WI38 (cell line): ENCODE measurements at regions not wholly inside any gene's neighbourhood (a gene's known extent, or its start where the extent isn't known, plus 50 kb on each side); places are given as distances from the start of the nearest gene placed in this dataset.
"Not testable (repeated sequence)": the region's sequence is repeated elsewhere in the genome, so short reads cannot be mapped to it uniquely, and the experiment has no call there.

ENCODE experiments used
- H3K4me3 ChIP-seq: 2 replicates; pipeline ENCODE4 v1.5.1; 2011; ENCODE audit warnings: low read depth, mild to moderate bottlenecking, control low read depth, low read length
- TF ChIP-seq, protein P1 (sequence below): IDR thresholded peaks from 2 replicates; pipeline ENCODE4 v1.5.1; 2012; ENCODE audit warnings: low read depth, mild to moderate bottlenecking, control low read depth, low read length

DNA sequence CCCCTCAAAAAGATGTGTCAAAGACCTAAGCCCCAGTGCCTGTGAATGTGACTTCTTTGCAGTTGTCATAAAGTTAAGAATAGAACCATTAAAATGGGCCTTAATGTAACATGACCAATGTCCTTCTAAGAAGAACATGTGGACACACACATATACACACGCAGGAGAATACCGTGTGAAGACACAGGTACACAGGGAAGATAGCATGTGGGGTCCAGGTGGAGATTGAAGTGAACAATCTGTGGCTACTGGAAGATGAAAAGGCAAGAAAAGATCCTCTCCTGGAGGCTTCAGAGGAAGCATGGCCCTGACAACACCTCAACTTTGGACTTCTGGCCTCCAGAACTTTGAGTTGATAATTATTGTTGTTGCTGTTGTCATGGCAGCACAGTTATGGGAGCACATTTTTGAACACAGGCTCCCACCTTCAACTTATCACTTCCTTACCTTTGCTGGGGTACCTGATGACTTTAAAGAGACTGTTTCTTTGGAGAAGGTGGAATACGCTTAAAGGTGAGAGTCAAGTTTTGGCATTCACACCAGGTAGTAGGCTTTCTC is 123.5 kb upstream of the ADCY2 start:
- H3K4me3 ChIP-seq, result no peak overlapping the region
- TF ChIP-seq, protein P1, sequence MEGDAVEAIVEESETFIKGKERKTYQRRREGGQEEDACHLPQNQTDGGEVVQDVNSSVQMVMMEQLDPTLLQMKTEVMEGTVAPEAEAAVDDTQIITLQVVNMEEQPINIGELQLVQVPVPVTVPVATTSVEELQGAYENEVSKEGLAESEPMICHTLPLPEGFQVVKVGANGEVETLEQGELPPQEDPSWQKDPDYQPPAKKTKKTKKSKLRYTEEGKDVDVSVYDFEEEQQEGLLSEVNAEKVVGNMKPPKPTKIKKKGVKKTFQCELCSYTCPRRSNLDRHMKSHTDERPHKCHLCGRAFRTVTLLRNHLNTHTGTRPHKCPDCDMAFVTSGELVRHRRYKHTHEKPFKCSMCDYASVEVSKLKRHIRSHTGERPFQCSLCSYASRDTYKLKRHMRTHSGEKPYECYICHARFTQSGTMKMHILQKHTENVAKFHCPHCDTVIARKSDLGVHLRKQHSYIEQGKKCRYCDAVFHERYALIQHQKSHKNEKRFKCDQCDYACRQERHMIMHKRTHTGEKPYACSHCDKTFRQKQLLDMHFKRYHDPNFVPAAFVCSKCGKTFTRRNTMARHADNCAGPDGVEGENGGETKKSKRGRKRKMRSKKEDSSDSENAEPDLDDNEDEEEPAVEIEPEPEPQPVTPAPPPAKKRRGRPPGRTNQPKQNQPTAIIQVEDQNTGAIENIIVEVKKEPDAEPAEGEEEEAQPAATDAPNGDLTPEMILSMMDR, result no peak

DNA sequence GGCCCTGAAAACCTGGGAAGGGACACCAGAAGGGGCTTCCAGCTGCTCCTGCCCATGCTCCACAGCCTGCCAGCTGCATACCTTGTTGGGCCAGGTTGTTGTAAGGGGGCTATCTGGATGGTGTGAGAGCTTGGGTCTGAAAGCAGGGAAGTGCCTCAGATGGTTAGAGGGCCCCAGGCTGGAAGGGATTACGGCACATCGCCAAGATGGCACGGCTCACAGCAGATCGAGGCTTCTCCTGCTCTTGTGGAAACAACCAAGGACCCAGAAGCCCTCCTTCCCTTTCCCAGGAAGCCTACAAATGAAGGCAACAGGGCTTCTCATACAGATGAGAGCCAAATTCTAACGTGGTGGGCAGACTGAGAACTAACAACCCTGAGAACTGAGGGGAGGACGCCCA is 121.7 kb upstream of the ADCY2 start:
- no peak overlapping the region for H3K4me3 ChIP-seq
- TF ChIP-seq, protein P1, result no peak

DNA sequence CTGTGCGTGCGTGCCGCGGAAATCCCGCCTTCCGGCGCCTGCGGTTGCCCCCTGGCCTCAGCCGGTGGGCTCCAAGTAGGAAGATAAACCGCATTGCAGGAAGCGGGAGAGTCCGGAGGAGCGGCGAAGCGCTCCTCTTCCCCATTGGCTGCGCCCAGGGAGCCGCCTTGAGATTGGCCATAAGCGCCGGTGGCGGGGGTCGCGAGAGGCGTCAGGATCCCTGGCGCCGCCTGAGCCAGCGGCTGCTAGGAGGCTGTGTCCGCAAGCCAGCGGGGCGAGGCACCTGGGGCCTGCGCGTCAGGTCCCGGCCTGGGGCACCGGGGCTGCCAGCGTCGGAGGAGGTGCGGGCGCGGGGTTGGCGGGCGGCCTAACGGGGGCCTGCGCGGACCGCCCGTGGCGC is 106.3 kb upstream of the ADCY2 start:
- H3K4me3 ChIP-seq, result not testable (repeated sequence)

DNA sequence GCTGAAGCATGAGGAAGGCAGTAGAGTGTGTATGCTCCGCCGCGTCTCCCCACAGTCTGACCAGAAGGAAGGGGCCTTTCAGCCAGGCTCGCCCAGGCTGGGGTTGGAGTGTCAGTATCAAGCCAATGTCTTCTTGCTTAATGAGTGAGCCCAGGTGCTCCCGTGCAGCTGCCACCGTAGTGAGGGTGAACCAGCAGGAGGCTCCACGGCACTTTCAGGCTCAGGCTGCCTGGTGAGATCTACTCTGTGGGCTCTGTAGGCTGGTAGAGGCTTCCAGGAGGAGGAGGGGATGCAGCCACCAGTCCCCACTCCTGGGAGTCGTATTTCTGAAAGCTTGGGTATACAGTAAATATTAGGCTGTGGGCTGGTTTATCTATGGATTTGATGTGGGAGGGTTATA is 98.1 kb upstream of the ADCY2 start:
- H3K4me3 ChIP-seq, result not testable (repeated sequence)

DNA sequence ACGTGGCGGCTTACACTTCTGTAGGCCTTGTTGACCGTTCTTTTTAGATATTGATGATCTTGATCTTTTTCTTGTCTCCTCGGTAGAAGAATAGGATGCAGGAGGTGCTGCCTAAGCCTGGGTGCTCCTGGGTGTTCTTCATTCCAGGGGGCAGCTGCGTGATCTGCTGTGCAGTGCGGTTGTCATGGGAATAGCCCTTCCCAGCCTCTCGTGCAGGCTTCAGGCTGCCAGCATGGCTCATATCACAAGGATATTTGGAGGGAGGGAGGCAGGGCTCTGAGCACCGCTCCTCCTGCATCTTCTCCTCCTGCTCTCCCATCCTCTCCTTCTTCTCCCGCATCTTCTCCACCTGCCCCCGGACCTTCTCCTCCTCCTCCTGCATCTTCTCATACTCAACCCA is 96.2 kb upstream of the ADCY2 start:
- not testable (repeated sequence) for H3K4me3 ChIP-seq

DNA sequence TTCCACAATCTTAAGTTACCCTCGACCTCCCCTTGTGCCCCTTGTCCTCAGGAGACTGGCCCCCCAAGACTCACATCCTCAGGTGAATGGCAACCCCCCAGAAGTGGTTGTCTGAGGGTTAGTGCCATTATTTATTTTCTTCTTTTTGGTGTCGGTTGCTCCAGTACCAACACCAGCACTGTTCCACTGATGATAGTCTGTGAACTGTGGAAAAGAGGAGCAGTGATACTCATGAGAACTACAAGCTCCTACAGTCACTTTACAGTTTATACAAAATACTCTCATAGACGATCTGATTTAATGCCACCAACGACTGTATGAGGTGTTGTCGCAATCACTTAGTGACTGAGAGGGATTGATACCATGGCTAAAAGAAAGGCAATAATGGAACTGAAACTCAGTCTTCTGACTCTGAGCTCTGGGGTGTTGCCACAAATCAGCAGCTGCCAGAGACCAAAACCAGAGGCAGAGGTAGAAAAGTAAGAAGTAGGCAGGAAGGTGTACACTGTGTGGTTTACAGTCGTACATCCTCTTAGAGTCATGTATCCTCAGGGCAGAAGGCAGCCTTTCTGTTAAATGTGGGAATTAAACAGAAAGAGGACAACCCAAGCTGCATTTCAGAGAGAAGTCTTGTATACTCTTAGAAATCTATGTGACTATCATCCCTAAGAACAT is 90.8 kb upstream of the ADCY2 start:
- H3K4me3 ChIP-seq, result not testable (repeated sequence)

DNA sequence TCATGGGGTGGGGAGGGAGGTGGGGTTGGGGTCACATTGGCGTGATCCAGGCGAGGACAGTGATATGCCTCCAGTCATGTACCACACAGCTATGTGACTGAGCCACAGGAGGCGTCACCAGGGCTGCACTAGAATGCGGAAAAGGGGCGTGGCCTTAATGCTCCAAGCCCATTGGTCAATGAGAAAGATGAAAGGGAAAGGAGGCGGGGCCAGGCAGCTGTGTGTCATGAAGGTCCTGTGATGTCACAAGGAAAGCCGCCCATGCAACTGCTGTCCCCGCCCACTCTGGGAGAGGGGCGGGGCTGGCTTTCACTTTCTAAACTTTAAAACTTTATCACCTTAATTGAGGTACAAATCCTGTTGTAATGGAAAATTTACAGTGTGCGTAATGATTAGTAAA is 89.4 kb upstream of the ADCY2 start:
- not testable (repeated sequence) for H3K4me3 ChIP-seq

DNA sequence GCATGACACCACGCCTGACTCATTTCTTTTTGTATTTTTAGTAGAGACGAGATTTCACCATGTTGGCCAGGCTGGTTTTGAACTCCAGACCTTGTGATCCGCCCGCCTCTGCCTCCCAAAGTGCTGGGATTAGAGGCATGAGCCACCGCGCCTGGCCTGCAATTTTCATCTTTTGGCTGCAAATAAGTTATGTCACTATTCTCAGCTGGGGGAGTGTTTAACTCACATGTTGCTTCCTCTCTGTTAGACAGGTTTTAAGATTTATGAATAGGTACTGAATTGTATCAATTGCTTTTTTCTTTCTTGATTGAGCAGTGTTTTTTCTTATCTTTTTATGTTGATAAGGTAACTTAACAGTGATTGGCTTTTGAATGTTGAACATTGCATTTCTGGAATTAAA is 88.2 kb upstream of the ADCY2 start:
- not testable (repeated sequence) for H3K4me3 ChIP-seq

DNA sequence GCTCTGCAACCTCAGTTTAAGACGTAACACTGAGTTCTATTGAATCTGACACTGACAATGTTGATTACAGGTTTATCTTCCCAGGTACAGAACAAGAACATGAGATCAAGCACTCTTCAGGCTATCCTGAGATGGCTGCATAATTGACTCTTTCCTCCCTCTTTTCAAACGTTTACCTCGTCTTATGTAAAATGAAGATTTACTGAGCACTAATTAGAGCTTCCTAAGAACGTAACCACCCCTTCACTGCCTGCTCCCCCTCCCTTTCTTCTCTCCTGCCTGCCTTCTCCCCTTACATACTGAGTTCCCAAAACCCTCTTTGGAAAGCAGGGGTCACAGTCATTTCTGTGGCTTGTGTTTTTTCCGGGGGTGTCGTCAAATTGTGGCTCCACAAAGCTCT is 86.2 kb upstream of the ADCY2 start:
- H3K4me3 ChIP-seq, result not testable (repeated sequence)

DNA sequence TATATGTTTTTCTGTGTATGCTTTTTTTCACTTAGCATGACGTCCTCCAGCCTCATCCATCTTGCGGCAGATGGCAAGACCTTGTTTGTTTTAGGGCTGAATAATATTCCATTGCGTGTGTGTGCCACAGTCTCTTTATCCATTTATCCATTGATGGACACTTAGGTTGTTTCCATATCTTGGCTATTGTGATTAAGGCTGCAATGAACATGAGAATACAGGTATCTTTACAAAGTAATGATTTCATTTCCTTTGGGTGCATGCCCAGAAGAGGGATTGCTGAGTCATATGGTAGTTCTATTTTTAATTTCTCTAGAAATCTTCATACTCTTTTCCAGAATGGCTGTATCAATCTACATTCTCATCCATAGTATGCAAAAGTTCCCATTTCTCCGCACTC is 85.3 kb upstream of the ADCY2 start:
- H3K4me3 ChIP-seq, result not testable (repeated sequence)

DNA sequence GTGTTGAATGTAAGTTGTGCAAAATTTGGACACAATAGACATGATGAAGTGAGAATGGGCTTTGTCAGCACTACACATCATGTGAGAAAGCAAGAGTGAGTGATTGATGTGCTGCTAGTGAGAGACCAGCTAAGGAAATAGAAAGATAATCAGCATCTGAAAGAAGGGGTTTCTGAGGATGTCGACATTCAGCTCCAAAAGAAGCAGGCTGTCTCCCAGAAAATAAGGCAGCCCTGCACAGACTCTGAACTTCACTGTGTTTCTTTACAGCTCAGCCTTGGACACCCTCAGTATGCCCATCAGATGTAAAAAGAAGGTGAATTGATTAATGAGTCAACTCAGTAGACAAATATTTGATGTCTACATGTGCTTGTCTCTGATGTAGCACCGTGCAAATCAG is 80.8 kb upstream of the ADCY2 start:
- TF ChIP-seq, protein P1, result no peak
- H3K4me3 ChIP-seq, result no peak overlapping the region

DNA sequence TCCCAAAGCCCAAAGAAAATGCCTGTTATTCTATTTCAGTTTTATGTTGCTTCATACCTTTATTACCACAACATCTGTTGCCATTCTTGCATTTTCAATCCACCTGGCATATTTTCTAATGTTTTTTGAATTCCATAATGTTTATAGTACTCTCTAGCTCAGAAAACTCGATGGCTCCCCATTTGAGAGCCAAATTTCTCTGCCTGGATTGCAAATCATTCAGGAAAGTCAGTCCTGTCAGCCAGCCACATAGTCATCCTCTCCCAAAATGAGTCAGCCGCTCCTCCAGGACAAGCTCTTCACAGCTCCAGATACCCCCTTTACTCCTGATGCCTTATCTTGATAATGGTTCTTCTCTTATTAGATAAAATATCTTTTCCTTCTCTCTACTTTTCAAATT is 78.2 kb upstream of the ADCY2 start:
- H3K4me3 ChIP-seq, result no peak overlapping the region
- TF ChIP-seq, protein P1, result no peak
